ENCODE measurements at regions not wholly inside any gene's neighbourhood (a gene's known extent, or its start where the extent isn't known, plus 50 kb on each side); places are given as distances from the start of the nearest gene placed in this dataset.

GRCh38 chr14:100644784-100645183 lies 57.6 kb upstream of the BEGAIN start:
- Histone ChIP-seq H3K4me1 (ENCODE audit: control insufficient read depth, extremely low read depth, insufficient read depth, low read length) (peaks cover 7% of the 10 kb centered on the region), H3K27ac (ENCODE audit: control insufficient read depth, insufficient read depth, low read length) (no peak overlapping the region), H3K9me1 (ENCODE audit: control insufficient read depth, extremely low read depth, insufficient read depth, low read length) (no peaks in the 10 kb centered on the region), H3K9ac (ENCODE audit: control insufficient read depth, extremely low read depth, insufficient read depth, low read length) (no peak overlapping the region), H3K27me3 (ENCODE audit: control insufficient read depth, extremely low read depth, insufficient read depth, low read length) (no peaks in the 10 kb centered on the region), H3K9me3 (ENCODE audit: control insufficient read depth, low read depth, low read length) (no peaks in the 10 kb centered on the region), H2AFZ (ENCODE audit: control insufficient read depth, low read length) (no peak overlapping the region), H3K79me2 (ENCODE audit: control insufficient read depth, insufficient read depth, low read length) (no peaks in the 10 kb centered on the region), H3K36me3 (ENCODE audit: control insufficient read depth in 2 of 2, extremely low read depth in 1 of 2, insufficient read depth in 2 of 2, low read length in 2 of 2) (no peaks in the 10 kb centered on the region), H3K4me3 (ENCODE audit: control insufficient read depth in 2 of 3, extremely low read depth in 1 of 3, insufficient read depth in 2 of 3, low read depth in 1 of 3, low read length in 3 of 3) (no peak overlapping the region), H3K4me2 (ENCODE audit: control insufficient read depth, extremely low read depth, insufficient read depth, low read depth, low read length) (no peak overlapping the region), H4K20me1 (ENCODE audit: control insufficient read depth, extremely low read depth, insufficient read depth, low read length) (no peaks in the 10 kb centered on the region)
- DNase-seq (ENCODE audit: low read depth, low spot score) (no peak), FAIRE-seq (no peak)
- TF ChIP-seq EZH2 (IDR thresholded peaks at IDR 0.05; ENCODE audit: low read length) (no peak), CTCF (optimal IDR thresholded peaks at IDR 0.05 in 1 of 3, IDR thresholded peaks at IDR 0.05 in 1 of 3, conservative IDR thresholded peaks at IDR 0.05 in 1 of 3; ENCODE audit: extremely low read depth in 1 of 3, insufficient read depth in 2 of 3, low read length in 3 of 3) (no peak)
- dilution Hi-C loops (cut with MboI; ENCODE audit: extremely low pct_ligation_motif_present, low sequenced_read_pairs), result no loop called here

- peak overlapping the region; percentile 38 for H3K4me2 ChIP-seq (ENCODE audit: control insufficient read depth, extremely low read depth, insufficient read depth, low read depth, low read length)
- FAIRE-seq (peak; percentile 80), DNase-seq (ENCODE audit: low read depth, low spot score) (peak; percentile 40)
- H3K4me3 ChIP-seq (ENCODE audit: control insufficient read depth in 2 of 3, extremely low read depth in 1 of 3, insufficient read depth in 2 of 3, low read depth in 1 of 3, low read length in 3 of 3), result no peak overlapping the region
- H3K79me2 ChIP-seq (ENCODE audit: control insufficient read depth, insufficient read depth, low read length), result no peaks in the 10 kb centered on the region
- no peaks in the 10 kb centered on the region for H4K20me1 ChIP-seq (ENCODE audit: control insufficient read depth, extremely low read depth, insufficient read depth, low read length)
- dilution Hi-C loops (cut with MboI; ENCODE audit: extremely low pct_ligation_motif_present, low sequenced_read_pairs), result no loop called here
- TF ChIP-seq EZH2 (IDR thresholded peaks at IDR 0.05; ENCODE audit: low read length), result no peak
- peak; percentile 74 to 85 (median 85) for TF ChIP-seq CTCF (optimal IDR thresholded peaks at IDR 0.05 in 1 of 3, IDR thresholded peaks at IDR 0.05 in 1 of 3, conservative IDR thresholded peaks at IDR 0.05 in 1 of 3; ENCODE audit: extremely low read depth in 1 of 3, insufficient read depth in 2 of 3, low read length in 3 of 3)
- H3K27ac ChIP-seq (ENCODE audit: control insufficient read depth, insufficient read depth, low read length), result no peak overlapping the region
- H2AFZ ChIP-seq (ENCODE audit: control insufficient read depth, low read length), result peak overlapping the region; percentile 41
- no peaks in the 10 kb centered on the region for H3K36me3 ChIP-seq (ENCODE audit: control insufficient read depth in 2 of 2, extremely low read depth in 1 of 2, insufficient read depth in 2 of 2, low read length in 2 of 2)
- no peaks in the 10 kb centered on the region for H3K9me1 ChIP-seq (ENCODE audit: control insufficient read depth, extremely low read depth, insufficient read depth, low read length)
- no peak overlapping the region for H3K9ac ChIP-seq (ENCODE audit: control insufficient read depth, extremely low read depth, insufficient read depth, low read length)
- no peaks in the 10 kb centered on the region for H3K27me3 ChIP-seq (ENCODE audit: control insufficient read depth, extremely low read depth, insufficient read depth, low read length)
- H3K4me1 ChIP-seq (ENCODE audit: control insufficient read depth, extremely low read depth, insufficient read depth, low read length), result peaks cover 7% of the 10 kb centered on the region
- H3K9me3 ChIP-seq (ENCODE audit: control insufficient read depth, low read depth, low read length), result no peaks in the 10 kb centered on the region
Observed at GRCh38 chr14:100645196-100645981, 58.2 kb upstream of the BEGAIN start.
